ENCODE measurements at regions not wholly inside any gene's neighbourhood (a gene's known extent, or its start where the extent isn't known, plus 50 kb on each side); places are given as distances from the start of the nearest gene placed in this dataset.
"Not testable (repeated sequence)": the region's sequence is repeated elsewhere in the genome, so short reads cannot be mapped to it uniquely, and the experiment has no call there.

GRCh38 chr6:134394208-134394607 is 76.3 kb upstream of the SGK1 start:
- 68 to 96% (median 85%) methylated on average over 1 of the region's 1 CpG for WGBS, 5 donors

GRCh38 chr6:134391205-134391604 is 73.3 kb upstream of the SGK1 start:
- H3K36me3 ChIP-seq = no peaks in the 10 kb centered on the region
- H3K27ac ChIP-seq = no peak overlapping the region
- no peaks in the 10 kb centered on the region for H3K9me3 ChIP-seq
- no peak for DNase-seq
- WGBS, 5 donors = 71 to 87% (median 84%) methylated on average over 1 of the region's 1 CpG
- H3K4me1 ChIP-seq = peaks cover 0 to 9% (median 0%) of the 10 kb centered on the region in 6 donors
- intact Hi-C loops (cut with DNase I; ENCODE audit: low total_unique reads) = no loop called here
- H3K27me3 ChIP-seq (replicated peaks in 1 of 7) = no peaks in the 10 kb centered on the region
- no peak overlapping the region for H3K4me3 ChIP-seq
- TF ChIP-seq POLR2A (IDR thresholded peaks at IDR 0.05) (no peak), POLR2AphosphoS5 (IDR thresholded peaks at IDR 0.05) (no peak)
- TF ChIP-seq, protein P1, sequence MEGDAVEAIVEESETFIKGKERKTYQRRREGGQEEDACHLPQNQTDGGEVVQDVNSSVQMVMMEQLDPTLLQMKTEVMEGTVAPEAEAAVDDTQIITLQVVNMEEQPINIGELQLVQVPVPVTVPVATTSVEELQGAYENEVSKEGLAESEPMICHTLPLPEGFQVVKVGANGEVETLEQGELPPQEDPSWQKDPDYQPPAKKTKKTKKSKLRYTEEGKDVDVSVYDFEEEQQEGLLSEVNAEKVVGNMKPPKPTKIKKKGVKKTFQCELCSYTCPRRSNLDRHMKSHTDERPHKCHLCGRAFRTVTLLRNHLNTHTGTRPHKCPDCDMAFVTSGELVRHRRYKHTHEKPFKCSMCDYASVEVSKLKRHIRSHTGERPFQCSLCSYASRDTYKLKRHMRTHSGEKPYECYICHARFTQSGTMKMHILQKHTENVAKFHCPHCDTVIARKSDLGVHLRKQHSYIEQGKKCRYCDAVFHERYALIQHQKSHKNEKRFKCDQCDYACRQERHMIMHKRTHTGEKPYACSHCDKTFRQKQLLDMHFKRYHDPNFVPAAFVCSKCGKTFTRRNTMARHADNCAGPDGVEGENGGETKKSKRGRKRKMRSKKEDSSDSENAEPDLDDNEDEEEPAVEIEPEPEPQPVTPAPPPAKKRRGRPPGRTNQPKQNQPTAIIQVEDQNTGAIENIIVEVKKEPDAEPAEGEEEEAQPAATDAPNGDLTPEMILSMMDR (IDR thresholded peaks at IDR 0.05 in 8 of 11, conservative IDR thresholded peaks at IDR 0.05 in 3 of 11) = no peak

More at GRCh38 chr6:134394208-134394607, 76.3 kb upstream of the SGK1 start:
- no peaks in the 10 kb centered on the region for H3K36me3 ChIP-seq
- TF ChIP-seq POLR2A (IDR thresholded peaks at IDR 0.05) (no peak), POLR2AphosphoS5 (IDR thresholded peaks at IDR 0.05) (no peak)
- TF ChIP-seq, protein P1 (IDR thresholded peaks at IDR 0.05 in 8 of 11, conservative IDR thresholded peaks at IDR 0.05 in 3 of 11) = no peak
- no peaks in the 10 kb centered on the region for H3K27me3 ChIP-seq (replicated peaks in 1 of 7)
- no peaks in the 10 kb centered on the region for H3K9me3 ChIP-seq
- DNase-seq = no peak
- no peak overlapping the region for H3K4me3 ChIP-seq
- H3K4me1 ChIP-seq = peaks cover 0 to 10% (median 2%) of the 10 kb centered on the region in 6 donors
- intact Hi-C loops (cut with DNase I; ENCODE audit: low total_unique reads) = no loop called here
- H3K27ac ChIP-seq = no peak overlapping the region

- WGBS, 5 donors = 89 to 95% (median 93%) methylated on average over 3 of the region's 3 CpGs
- TF ChIP-seq POLR2A (IDR thresholded peaks at IDR 0.05) = no peak
- TF ChIP-seq, protein P1 (IDR thresholded peaks at IDR 0.05 in 8 of 11, conservative IDR thresholded peaks at IDR 0.05 in 3 of 11) = no peak
- TF ChIP-seq POLR2AphosphoS5 (IDR thresholded peaks at IDR 0.05) = no peak
- no peak for DNase-seq
- intact Hi-C loops (cut with DNase I; ENCODE audit: low total_unique reads) = no loop called here
- Histone ChIP-seq H3K27me3 (replicated peaks in 1 of 7) (no peaks in the 10 kb centered on the region), H3K27ac (no peak overlapping the region), H3K36me3 (no peaks in the 10 kb centered on the region), H3K9me3 (no peaks in the 10 kb centered on the region), H3K4me3 (no peak overlapping the region), H3K4me1 (peaks cover 0 to 9% (median 0%) of the 10 kb centered on the region in 6 donors)
Measured at GRCh38 chr6:134389658-134390057, 71.7 kb upstream of the SGK1 start.

DNA sequence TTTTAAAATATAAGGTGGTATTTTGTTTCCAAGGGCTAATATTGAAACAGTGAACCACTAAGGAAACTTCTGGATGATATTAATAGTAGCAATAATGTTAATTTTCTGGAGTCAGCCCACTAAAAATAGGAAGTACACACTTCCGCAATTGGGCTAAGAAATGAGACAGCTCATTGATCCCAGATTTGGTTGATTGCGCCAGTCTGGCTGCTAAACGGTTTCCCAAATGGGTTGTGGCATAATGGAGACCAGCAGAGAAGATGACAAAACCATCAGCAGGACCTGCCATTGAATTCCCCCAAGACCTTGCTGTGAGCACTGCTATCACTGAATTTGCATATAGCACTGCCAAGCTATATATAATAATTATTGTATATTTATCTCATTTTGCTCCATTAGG is 71.2 kb upstream of the SGK1 start:
- Histone ChIP-seq H3K4me3 (no peak overlapping the region), H3K27me3 (replicated peaks in 1 of 7) (no peaks in the 10 kb centered on the region), H3K9me3 (no peaks in the 10 kb centered on the region), H3K36me3 (no peaks in the 10 kb centered on the region), H3K4me1 (peaks cover 0 to 9% (median 0%) of the 10 kb centered on the region in 6 donors), H3K27ac (no peak overlapping the region)
- DNase-seq = no peak
- intact Hi-C loops (cut with DNase I; ENCODE audit: low total_unique reads) = no loop called here
- WGBS, 5 donors = 36 to 74% (median 40%) methylated on average over 3 of the region's 3 CpGs
- TF ChIP-seq POLR2AphosphoS5 (IDR thresholded peaks at IDR 0.05) (no peak), POLR2A (IDR thresholded peaks at IDR 0.05) (no peak)
- TF ChIP-seq, protein P1 (IDR thresholded peaks at IDR 0.05 in 8 of 11, conservative IDR thresholded peaks at IDR 0.05 in 3 of 11) = no peak

- H3K4me3 ChIP-seq; DNase-seq; H3K27ac ChIP-seq; H3K9me3 ChIP-seq; H3K36me3 ChIP-seq; intact Hi-C loops (cut with DNase I; ENCODE audit: low total_unique reads); H3K4me1 ChIP-seq; H3K27me3 ChIP-seq (replicated peaks in 1 of 7): not testable (repeated sequence)
- WGBS, 5 donors = 86 to 95% (median 92%) methylated on average over 5 to 6 of the region's 6 CpGs
Measured at GRCh38 chr6:134386482-134386881, 68.6 kb upstream of the SGK1 start.

All from spleen (tissue), 11 donors.